MM.1S (cell line): ENCODE measurements at regions not wholly inside any gene's neighbourhood (a gene's known extent, or its start where the extent isn't known, plus 50 kb on each side); places are given as distances from the start of the nearest gene placed in this dataset.

Source experiments
- CTCF ChIP-seq: fragments of 300-600 bp; sonication (generic); IDR thresholded peaks from 2 replicates; pipeline ENCODE4 v1.5.1; 2016; ENCODE audit warnings: antibody characterized with exemption, low read length, mixed read lengths
- EZH2 ChIP-seq: fragments of 300-600 bp; sonication (generic); optimal IDR thresholded peaks from 2 replicates; pipeline ENCODE3; 2017; ENCODE audit warnings: low read depth, mild to moderate bottlenecking, antibody characterized with exemption, low read length, mixed read lengths

DNA sequence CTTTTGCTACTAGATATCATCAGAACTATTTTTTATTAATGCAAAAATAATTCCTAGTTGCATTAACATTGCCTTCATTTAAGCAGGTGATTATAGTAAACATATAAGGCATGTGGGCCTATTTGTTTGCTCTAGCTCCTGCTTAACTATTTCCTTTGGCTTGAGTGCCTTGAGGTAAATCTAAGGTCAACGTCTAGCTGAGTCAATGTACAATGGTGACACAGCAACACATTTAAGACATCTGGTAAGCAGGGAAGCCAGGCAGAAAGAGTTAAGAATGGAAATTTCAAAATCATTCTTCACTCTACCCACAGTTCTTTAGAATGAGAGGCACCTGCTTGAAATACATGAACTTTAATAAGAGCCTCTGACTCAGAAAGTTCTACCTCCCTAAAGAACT lies 111.9 kb upstream of the FST start:
- TF ChIP-seq CTCF = no peak
- no peak for TF ChIP-seq EZH2
